ENCODE measurements at regions not wholly inside any gene's neighbourhood (a gene's known extent, or its start where the extent isn't known, plus 50 kb on each side); places are given as distances from the start of the nearest gene placed in this dataset.

DNA sequence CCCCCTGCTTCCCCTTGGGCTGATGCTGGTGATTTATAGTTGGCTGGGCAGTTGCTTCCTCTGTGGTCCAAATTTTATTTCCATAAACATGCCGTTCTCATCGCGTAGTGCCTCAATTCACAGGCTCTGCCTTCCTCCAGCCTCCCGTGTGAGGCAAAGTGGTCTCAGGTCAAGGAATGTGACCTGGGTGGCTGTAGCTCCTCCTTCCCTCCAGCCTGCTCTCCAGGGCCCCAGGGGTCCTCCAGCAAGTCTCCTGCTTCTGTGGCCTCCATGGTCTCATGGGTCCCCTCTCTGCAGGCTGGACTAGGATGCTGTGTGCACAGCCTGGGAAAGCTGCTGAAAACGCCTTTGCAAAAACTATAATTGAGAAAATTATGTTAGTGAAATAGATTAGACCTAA is 694.1 kb downstream of the BRD1 start:
- TF ChIP-seq POLR2A (IDR thresholded peaks at IDR 0.05) = no peak
- TF ChIP-seq, protein P1, sequence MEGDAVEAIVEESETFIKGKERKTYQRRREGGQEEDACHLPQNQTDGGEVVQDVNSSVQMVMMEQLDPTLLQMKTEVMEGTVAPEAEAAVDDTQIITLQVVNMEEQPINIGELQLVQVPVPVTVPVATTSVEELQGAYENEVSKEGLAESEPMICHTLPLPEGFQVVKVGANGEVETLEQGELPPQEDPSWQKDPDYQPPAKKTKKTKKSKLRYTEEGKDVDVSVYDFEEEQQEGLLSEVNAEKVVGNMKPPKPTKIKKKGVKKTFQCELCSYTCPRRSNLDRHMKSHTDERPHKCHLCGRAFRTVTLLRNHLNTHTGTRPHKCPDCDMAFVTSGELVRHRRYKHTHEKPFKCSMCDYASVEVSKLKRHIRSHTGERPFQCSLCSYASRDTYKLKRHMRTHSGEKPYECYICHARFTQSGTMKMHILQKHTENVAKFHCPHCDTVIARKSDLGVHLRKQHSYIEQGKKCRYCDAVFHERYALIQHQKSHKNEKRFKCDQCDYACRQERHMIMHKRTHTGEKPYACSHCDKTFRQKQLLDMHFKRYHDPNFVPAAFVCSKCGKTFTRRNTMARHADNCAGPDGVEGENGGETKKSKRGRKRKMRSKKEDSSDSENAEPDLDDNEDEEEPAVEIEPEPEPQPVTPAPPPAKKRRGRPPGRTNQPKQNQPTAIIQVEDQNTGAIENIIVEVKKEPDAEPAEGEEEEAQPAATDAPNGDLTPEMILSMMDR (IDR thresholded peaks at IDR 0.05) = no peak
- no peak for TF ChIP-seq EP300 (IDR thresholded peaks at IDR 0.05)
